GM12865 (cell line): ENCODE measurements at regions not wholly inside any gene's neighbourhood (a gene's known extent, or its start where the extent isn't known, plus 50 kb on each side); places are given as distances from the start of the nearest gene placed in this dataset.

ENCODE experiments used
- DNase-seq: peaks from one replicate; pipeline ENCODE4 v3.0.0; 2010; ENCODE audit warnings: low read depth
- H3K4me3 ChIP-seq: 2 replicates; pipeline ENCODE4 v1.5.1; 2011; ENCODE audit warnings: mild to moderate bottlenecking, low read depth, low read length, control low read depth
- CTCF ChIP-seq: IDR thresholded peaks from 2 replicates; pipeline ENCODE4 v1.5.1; 2011; ENCODE audit warnings: low read length, control low read depth, low read depth, inconsistent platforms; ENCODE audit not compliant: insufficient read depth; ENCODE audit errors: missing control alignments

GRCh38 chr9:134568116-134568515 is 73.5 kb upstream of the COL5A1 start:
- no peak overlapping the region for H3K4me3 ChIP-seq
- no peak for TF ChIP-seq CTCF
- DNase-seq, result no peak

- H3K4me3 ChIP-seq, result no peak overlapping the region
- TF ChIP-seq CTCF, result no peak
- no peak for DNase-seq
These were observed 72.8 kb upstream of the COL5A1 start for GRCh38 chr9:134568811-134569210.

GRCh38 chr9:134569626-134570025 is 72.0 kb upstream of the COL5A1 start:
- TF ChIP-seq CTCF, result no peak
- H3K4me3 ChIP-seq, result no peak overlapping the region
- no peak for DNase-seq

GRCh38 chr9:134570151-134570621 is 71.4 kb upstream of the COL5A1 start:
- DNase-seq, result no peak
- no peak for TF ChIP-seq CTCF
- H3K4me3 ChIP-seq, result no peak overlapping the region

GRCh38 chr9:134570711-134571325 is 70.8 kb upstream of the COL5A1 start:
- no peak overlapping the region for H3K4me3 ChIP-seq
- TF ChIP-seq CTCF, result no peak
- DNase-seq, result no peak

- H3K4me3 ChIP-seq, result no peak overlapping the region
- no peak for TF ChIP-seq CTCF
- DNase-seq, result no peak
These were observed 70.2 kb upstream of the COL5A1 start for GRCh38 chr9:134571326-134571931.
